ENCODE measurements at regions not wholly inside any gene's neighbourhood (a gene's known extent, or its start where the extent isn't known, plus 50 kb on each side); places are given as distances from the start of the nearest gene placed in this dataset.

GRCh38 chr3:72115307-72115706 lies 330.4 kb upstream of the PROK2 start:
- Mint-ChIP-seq H3K4me3 (no peak overlapping the region), H3K27me3 (no peaks in the 10 kb centered on the region), H3K4me1 (no peaks in the 10 kb centered on the region), H3K36me3 (ENCODE audit: insufficient read depth) (no peaks in the 10 kb centered on the region), H3K27ac (ENCODE audit: low read depth) (no peak overlapping the region), H3K9me3 (no peaks in the 10 kb centered on the region)
- DNase-seq (ENCODE audit: low spot score in 2 of 2) (no peak), ATAC-seq (replicated peaks; ENCODE audit: extremely low read depth, poor library complexity, severe bottlenecking) (no peak)

- Mint-ChIP-seq H3K36me3 (ENCODE audit: insufficient read depth) (no peaks in the 10 kb centered on the region), H3K27ac (ENCODE audit: low read depth) (no peak overlapping the region), H3K9me3 (no peaks in the 10 kb centered on the region), H3K4me1 (no peaks in the 10 kb centered on the region), H3K4me3 (no peak overlapping the region), H3K27me3 (no peaks in the 10 kb centered on the region)
- ATAC-seq (replicated peaks; ENCODE audit: extremely low read depth, poor library complexity, severe bottlenecking) (no peak), DNase-seq (ENCODE audit: low spot score in 2 of 2) (no peak)
Measured at GRCh38 chr3:72114773-72115172, 329.8 kb upstream of the PROK2 start.

- ATAC-seq (replicated peaks; ENCODE audit: extremely low read depth, poor library complexity, severe bottlenecking) (no peak), DNase-seq (ENCODE audit: low spot score in 2 of 2) (no peak)
- Mint-ChIP-seq H3K27ac (ENCODE audit: low read depth) (no peak overlapping the region), H3K4me1 (no peaks in the 10 kb centered on the region), H3K36me3 (ENCODE audit: insufficient read depth) (no peaks in the 10 kb centered on the region), H3K4me3 (no peak overlapping the region), H3K27me3 (peaks cover 2% of the 10 kb centered on the region), H3K9me3 (no peaks in the 10 kb centered on the region)
Measured at GRCh38 chr3:72113964-72114363, 329.0 kb upstream of the PROK2 start.

- Mint-ChIP-seq H3K4me1 (no peaks in the 10 kb centered on the region), H3K9me3 (no peaks in the 10 kb centered on the region), H3K36me3 (ENCODE audit: insufficient read depth) (no peaks in the 10 kb centered on the region), H3K27me3 (peaks cover 6% of the 10 kb centered on the region), H3K27ac (ENCODE audit: low read depth) (no peak overlapping the region), H3K4me3 (no peak overlapping the region)
- ATAC-seq (replicated peaks; ENCODE audit: extremely low read depth, poor library complexity, severe bottlenecking) (no peak), DNase-seq (ENCODE audit: low spot score in 2 of 2) (no peak)
Measured at GRCh38 chr3:72113564-72113963, 328.6 kb upstream of the PROK2 start.

- Mint-ChIP-seq H3K27me3 (peaks cover 6% of the 10 kb centered on the region), H3K4me1 (no peaks in the 10 kb centered on the region), H3K9me3 (no peaks in the 10 kb centered on the region), H3K27ac (ENCODE audit: low read depth) (no peak overlapping the region), H3K36me3 (ENCODE audit: insufficient read depth) (no peaks in the 10 kb centered on the region), H3K4me3 (no peak overlapping the region)
- DNase-seq (ENCODE audit: low spot score in 2 of 2) (no peak), ATAC-seq (replicated peaks; ENCODE audit: extremely low read depth, poor library complexity, severe bottlenecking) (no peak)
Measured at GRCh38 chr3:72112435-72112834, 327.5 kb upstream of the PROK2 start.

GRCh38 chr3:72111265-72112205 lies 326.6 kb upstream of the PROK2 start:
- no peak overlapping the region for H3K27ac Mint-ChIP-seq (ENCODE audit: low read depth)
- no peak for DNase-seq (ENCODE audit: low spot score in 2 of 2)
- no peak for ATAC-seq (replicated peaks; ENCODE audit: extremely low read depth, poor library complexity, severe bottlenecking)
- no peak overlapping the region for H3K4me3 Mint-ChIP-seq
- no peaks in the 10 kb centered on the region for H3K36me3 Mint-ChIP-seq (ENCODE audit: insufficient read depth)
- no peaks in the 10 kb centered on the region for H3K9me3 Mint-ChIP-seq
- H3K4me1 Mint-ChIP-seq = no peaks in the 10 kb centered on the region
- H3K27me3 Mint-ChIP-seq = peaks cover 6% of the 10 kb centered on the region

GRCh38 chr3:72109327-72110259 lies 324.6 kb upstream of the PROK2 start:
- H3K36me3 Mint-ChIP-seq (ENCODE audit: insufficient read depth) = no peaks in the 10 kb centered on the region

GRCh38 chr3:72105306-72105705 lies 320.4 kb upstream of the PROK2 start:
- Mint-ChIP-seq H3K4me3 (no peak overlapping the region), H3K27ac (ENCODE audit: low read depth) (no peak overlapping the region), H3K4me1 (peaks cover 11% of the 10 kb centered on the region), H3K27me3 (peaks cover 24% of the 10 kb centered on the region), H3K9me3 (no peaks in the 10 kb centered on the region), H3K36me3 (ENCODE audit: insufficient read depth) (peaks cover 1% of the 10 kb centered on the region)
- DNase-seq (ENCODE audit: low spot score in 2 of 2) (no peak), ATAC-seq (replicated peaks; ENCODE audit: extremely low read depth, poor library complexity, severe bottlenecking) (no peak)

More at GRCh38 chr3:72109327-72110259, 324.6 kb upstream of the PROK2 start:
- ATAC-seq (replicated peaks; ENCODE audit: extremely low read depth, poor library complexity, severe bottlenecking) (no peak), DNase-seq (ENCODE audit: low spot score in 2 of 2) (no peak)
- H3K9me3 Mint-ChIP-seq = no peaks in the 10 kb centered on the region
- H3K27ac Mint-ChIP-seq (ENCODE audit: low read depth) = no peak overlapping the region
- no peaks in the 10 kb centered on the region for H3K4me1 Mint-ChIP-seq
- peaks cover 6% of the 10 kb centered on the region for H3K27me3 Mint-ChIP-seq
- no peak overlapping the region for H3K4me3 Mint-ChIP-seq

- peak overlapping the region; percentile 83 for H3K27ac Mint-ChIP-seq (ENCODE audit: low read depth)
Measured at GRCh38 chr3:72102112-72102616, 317.2 kb upstream of the PROK2 start.

GRCh38 chr3:72101494-72101893 lies 316.5 kb upstream of the PROK2 start:
- H3K27ac Mint-ChIP-seq (ENCODE audit: low read depth) = peak overlapping the region; percentile 0
- H3K9me3 Mint-ChIP-seq = no peaks in the 10 kb centered on the region
- no peak for ATAC-seq (replicated peaks; ENCODE audit: extremely low read depth, poor library complexity, severe bottlenecking)
- DNase-seq (ENCODE audit: low spot score in 2 of 2) = no peak
- peaks cover 11% of the 10 kb centered on the region for H3K4me1 Mint-ChIP-seq
- peaks cover 1% of the 10 kb centered on the region for H3K36me3 Mint-ChIP-seq (ENCODE audit: insufficient read depth)
- peaks cover 27% of the 10 kb centered on the region for H3K27me3 Mint-ChIP-seq
- H3K4me3 Mint-ChIP-seq = peak overlapping the region; percentile 60

More at GRCh38 chr3:72102112-72102616, 317.2 kb upstream of the PROK2 start:
- H3K36me3 Mint-ChIP-seq (ENCODE audit: insufficient read depth) = peaks cover 1% of the 10 kb centered on the region
- DNase-seq (ENCODE audit: low spot score in 2 of 2) (no peak), ATAC-seq (replicated peaks; ENCODE audit: extremely low read depth, poor library complexity, severe bottlenecking) (no peak)
- peaks cover 27% of the 10 kb centered on the region for H3K27me3 Mint-ChIP-seq
- no peak overlapping the region for H3K4me3 Mint-ChIP-seq
- H3K4me1 Mint-ChIP-seq = peaks cover 11% of the 10 kb centered on the region
- no peaks in the 10 kb centered on the region for H3K9me3 Mint-ChIP-seq

GRCh38 chr3:72100601-72101187 lies 315.7 kb upstream of the PROK2 start:
- ATAC-seq (replicated peaks; ENCODE audit: extremely low read depth, poor library complexity, severe bottlenecking) (peak; percentile 78), DNase-seq (ENCODE audit: low spot score in 2 of 2) (peak; percentile 46 to 65)
- Mint-ChIP-seq H3K27ac (ENCODE audit: low read depth) (peak overlapping the region; percentile 0), H3K36me3 (ENCODE audit: insufficient read depth) (peaks cover 1% of the 10 kb centered on the region), H3K4me1 (peaks cover 11% of the 10 kb centered on the region), H3K27me3 (peaks cover 27% of the 10 kb centered on the region), H3K9me3 (no peaks in the 10 kb centered on the region), H3K4me3 (peak overlapping the region; percentile 60)

- Mint-ChIP-seq H3K27ac (ENCODE audit: low read depth) (no peak overlapping the region), H3K4me1 (peaks cover 11% of the 10 kb centered on the region), H3K27me3 (peaks cover 27% of the 10 kb centered on the region), H3K9me3 (no peaks in the 10 kb centered on the region), H3K36me3 (ENCODE audit: insufficient read depth) (peaks cover 1% of the 10 kb centered on the region), H3K4me3 (no peak overlapping the region)
- ATAC-seq (replicated peaks; ENCODE audit: extremely low read depth, poor library complexity, severe bottlenecking) (no peak), DNase-seq (ENCODE audit: low spot score in 2 of 2) (no peak)
Measured at GRCh38 chr3:72100080-72100511, 315.1 kb upstream of the PROK2 start.

All from central memory CD8-positive, alpha-beta T cell (primary cell).